ENCODE measurements at regions not wholly inside any gene's neighbourhood (a gene's known extent, or its start where the extent isn't known, plus 50 kb on each side); places are given as distances from the start of the nearest gene placed in this dataset.
"Not testable (repeated sequence)": the region's sequence is repeated elsewhere in the genome, so short reads cannot be mapped to it uniquely, and the experiment has no call there.

DNA sequence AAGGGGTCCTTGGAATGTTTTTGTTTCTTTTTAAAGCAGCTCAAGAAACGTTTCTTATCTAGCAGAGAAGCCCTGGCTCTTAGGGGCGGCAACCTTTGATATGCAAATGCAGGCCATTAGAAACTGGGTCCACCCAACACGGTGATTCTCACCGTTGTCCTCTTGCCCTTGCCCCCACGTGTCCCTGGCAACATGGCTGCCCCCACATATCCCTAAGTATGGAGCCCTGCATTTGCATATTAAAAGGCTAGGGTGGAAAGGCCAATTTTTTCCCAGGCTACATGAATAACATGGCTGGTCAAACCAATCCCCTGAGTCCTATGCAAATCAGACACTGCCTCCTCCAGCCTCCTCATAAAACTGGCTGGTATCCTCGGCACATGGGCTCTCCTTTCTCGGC is 230.1 kb upstream of the SPOPL start:
- no peak for DNase-seq
- no peak for ATAC-seq

DNA sequence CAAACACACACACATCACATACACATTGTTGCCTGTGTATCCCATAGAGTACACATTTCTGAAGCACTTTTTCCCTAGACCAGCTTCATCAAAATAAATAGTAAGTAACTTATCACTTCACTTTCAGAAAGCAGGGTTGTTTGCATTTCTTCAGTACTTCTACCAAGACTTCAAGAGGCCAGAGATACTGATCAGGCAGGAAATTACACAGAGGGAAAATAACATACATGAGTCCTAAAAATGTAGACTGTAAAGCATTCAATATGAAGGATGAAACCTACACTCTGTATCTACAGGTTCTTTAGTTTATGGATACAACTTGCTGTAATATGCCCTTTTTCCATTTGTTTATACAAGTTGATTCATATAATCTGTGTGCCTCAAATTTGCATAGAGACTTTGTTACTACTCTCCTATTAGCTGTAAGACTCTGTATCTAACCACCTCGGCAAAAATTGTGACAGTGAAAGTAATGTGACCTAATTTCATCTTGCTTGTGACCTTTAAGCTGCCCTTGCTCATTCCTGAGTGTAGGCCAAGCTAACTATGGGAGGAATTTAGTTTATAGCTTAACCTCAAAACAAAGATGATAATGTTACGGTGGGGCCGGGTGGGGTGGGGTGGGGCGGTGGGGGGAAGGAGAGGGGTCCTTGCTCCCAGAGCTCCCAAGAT is 228.9 kb upstream of the SPOPL start:
- ATAC-seq (peak; percentile 23), DNase-seq (no peak)

DNA sequence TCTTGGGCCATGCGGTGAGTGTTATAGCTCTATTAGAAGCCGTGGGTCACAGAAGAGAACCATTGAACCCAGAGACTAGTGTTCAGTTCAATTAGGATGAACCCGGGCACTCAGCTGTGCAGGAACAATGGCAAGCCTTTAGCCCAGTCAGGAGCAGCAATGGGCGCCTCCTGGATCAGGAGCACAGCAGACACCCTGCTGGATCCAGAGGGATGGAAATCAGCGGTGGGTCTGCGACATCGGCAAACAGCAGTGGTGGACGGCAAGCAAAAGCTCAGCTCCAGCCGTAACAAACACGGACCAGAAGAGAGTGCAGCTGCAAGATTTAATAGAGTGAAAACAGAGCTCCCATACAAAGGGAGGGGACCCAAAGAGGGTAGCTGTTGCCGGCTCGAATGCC is 228.3 kb upstream of the SPOPL start:
- not testable (repeated sequence) for DNase-seq, ATAC-seq

DNA sequence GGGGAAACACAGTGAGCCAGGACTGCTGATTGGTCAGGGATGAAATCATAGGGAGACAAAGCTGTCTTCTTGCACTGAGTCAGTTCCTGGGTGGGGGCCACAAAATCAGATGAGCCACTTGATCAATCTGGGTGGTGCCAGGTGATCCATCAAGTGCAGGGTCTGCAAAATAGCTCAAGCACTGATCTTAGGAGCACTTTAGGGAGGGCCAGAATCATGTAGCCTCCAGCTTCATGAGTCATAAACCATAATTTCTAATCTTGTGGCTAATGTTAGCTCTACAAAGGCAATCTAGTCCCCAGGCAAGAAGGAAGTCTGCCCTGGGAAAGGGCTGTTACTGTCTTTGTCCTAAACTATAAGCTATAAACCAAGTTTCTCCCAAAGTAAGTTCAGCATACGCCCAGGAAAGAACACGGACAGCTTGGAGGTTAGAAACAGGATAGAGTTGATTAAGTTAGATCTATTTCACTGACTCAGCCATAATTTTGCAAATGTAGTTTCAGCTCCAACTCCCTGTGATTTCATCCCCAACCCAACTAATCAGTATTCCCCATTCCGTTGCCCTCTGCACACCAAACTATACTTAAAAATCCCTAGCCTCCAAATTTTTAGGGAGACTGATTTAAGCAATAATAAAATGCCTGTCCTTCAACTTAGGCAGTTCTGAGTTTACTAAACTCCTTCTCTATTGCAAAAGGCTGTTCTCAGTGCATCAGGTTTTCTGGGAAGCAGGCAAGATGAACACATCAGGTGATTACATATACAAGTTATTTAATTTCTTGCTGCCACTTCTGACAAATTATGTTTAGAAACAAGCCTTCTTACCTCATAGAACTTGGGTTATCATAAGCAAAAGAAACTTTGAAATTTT is 226.9 kb upstream of the SPOPL start:
- DNase-seq = no peak

DNA sequence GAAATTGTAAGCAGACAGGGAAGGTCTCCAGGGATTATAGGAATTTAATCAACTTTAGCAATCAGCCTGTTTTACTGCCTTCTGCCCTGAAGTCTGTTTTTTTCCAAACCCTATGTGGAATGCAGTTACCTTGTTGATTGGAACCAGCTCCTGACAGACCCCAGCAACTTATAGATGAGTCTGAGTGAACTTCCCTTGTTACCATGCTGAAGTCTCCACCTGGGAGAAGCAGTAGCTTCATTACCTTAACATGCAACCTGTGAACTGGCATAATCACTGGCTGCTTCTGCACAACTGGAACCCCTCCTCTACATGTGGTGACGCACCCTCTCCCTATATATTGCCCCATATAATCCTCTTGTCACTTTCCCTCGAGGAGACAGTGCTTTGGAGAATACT is 226.3 kb upstream of the SPOPL start:
- ATAC-seq (no peak), DNase-seq (no peak)

More for the DNA sequence above, 226.9 kb upstream of the SPOPL start:
- ATAC-seq = no peak

DNA sequence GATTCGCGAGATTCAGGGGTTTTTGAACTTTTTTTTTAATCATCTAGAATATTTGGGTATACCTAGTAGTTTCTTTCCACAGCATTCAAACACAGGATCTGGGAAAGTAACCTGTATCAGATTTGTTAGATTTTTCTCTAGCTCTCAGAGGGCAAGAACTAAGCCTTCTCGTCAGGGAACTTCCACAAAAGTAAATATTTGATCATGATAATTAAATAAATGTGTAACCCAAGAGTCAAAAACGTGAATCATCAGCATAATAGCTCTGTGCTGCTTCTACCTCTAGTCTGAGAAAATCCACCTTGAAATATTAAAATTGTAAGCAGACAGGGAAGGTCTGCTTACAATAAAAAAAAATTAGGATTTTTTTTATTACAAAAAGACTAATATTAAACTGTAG is 225.7 kb upstream of the SPOPL start:
- ATAC-seq (no peak), DNase-seq (no peak)

DNA sequence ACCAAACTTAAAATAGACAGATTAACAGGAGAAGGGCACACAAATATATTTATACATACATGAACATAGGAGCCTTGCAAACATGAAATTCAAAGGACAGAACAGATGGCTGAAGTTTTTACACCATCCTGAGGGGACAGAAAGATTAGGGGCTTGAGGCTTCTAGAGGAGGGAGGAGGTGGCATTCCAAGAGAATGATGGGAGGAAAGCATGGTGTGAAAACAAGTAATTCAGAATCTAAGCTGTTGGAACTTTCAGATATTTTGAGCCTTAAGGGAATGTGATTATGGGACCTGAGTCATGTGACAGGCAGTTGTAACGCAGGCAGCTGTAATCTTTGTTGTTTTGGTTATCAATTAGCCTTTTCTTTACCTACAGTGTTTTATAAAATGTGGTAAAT is 225.2 kb upstream of the SPOPL start:
- ATAC-seq (no peak), DNase-seq (no peak)

DNA sequence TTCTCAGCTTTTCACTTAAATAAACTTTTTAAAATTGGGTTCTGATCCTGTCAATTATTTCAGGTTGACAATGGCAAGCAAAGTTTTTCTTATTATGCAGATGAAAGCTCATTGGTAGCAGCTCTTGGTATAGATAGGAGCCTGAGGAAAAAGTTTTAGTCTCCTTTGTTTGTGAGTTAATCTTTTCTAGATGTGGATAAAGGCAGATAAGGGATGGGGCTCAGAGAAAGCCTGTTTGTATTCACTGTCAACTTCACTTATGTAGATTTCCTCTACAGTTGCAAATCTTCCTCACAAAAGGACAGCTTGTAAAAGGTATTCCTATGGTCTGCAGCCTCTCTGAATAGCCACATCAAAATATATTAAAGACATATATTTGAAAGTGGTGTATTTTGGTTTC is 224.5 kb upstream of the SPOPL start:
- ATAC-seq (no peak), DNase-seq (no peak)

DNA sequence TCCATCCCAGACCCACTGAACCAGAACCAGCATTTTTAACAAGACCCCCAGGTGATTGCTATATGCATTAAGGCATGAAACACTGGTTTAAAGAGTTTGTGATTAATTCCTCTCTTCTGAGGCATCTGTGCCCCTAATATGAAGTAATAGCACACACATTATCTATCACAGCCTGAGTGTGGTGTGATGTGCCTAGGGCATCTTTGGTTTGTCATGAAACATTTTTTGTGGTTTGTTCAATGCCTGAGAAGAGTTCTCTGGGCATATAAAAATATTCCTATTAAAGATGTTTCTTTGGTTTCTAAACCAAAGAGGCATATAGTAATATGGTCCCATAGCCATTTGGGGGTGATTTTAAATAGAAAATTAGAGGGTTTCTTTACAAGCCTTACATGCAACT is 221.7 kb upstream of the SPOPL start:
- DNase-seq = no peak
- ATAC-seq = no peak

DNA sequence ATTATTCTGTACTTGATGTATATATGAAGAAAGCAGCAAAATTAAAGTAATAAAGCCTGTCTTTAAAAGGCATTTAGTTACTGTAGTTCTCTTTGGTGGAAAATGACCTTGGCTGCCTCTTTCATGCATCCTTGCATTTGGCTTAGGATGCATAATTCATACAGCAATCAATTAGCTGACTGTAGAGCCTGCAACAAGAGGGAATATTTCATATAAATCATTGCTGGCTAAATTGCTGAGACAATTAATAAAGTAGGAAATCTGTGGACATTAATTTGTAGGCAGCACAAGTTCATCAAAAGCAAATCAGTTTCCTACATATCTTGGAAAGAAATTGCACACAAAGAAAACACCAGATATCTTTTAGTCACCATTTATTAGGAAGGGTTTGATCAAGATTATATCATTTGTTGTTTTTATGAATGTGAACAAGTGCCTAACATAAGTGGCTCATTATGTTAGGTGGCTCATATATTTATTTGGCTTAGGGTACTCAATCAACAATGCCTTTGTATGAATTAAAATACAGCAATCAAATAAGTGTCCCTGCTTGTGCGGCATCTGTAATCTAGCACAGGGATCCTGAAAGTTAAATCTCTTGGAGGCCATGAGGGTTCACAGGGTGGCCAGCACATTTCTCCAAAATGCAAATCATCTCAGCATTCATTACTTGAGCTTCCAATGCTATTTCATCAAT is 220.4 kb upstream of the SPOPL start:
- no peak for ATAC-seq
- no peak for DNase-seq

DNA sequence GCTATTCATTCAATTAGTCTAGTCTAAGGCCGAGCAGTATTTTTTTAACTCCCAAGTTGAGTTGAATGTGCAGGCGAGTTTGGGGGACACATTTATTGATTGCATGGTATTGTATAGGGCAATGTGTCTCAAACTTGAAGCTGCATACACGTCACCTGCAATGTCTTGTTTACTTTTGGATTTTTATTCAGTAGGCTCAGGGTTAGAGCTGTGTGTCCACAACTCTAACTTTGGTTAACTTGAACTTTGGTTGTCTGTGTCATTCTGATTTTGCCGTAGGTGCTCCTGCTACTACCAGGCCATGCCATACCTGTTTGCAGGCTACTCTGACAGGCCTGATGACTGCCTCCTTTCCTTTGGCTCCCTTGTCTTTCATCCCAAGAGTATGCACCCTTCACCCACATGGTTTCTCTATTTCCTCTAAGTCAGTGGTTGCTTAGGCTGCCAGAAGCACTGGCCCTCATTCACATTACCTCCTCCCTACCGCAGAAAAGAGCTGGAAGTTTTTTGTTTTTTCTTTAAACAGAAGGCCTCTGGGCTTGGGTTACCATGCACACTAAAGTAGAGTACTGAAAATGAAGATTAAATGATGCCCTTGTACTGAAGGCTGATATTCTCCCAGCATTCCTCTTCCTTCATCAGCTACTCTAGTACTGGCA is 219.4 kb upstream of the SPOPL start:
- no peak for DNase-seq
- ATAC-seq = no peak

DNA sequence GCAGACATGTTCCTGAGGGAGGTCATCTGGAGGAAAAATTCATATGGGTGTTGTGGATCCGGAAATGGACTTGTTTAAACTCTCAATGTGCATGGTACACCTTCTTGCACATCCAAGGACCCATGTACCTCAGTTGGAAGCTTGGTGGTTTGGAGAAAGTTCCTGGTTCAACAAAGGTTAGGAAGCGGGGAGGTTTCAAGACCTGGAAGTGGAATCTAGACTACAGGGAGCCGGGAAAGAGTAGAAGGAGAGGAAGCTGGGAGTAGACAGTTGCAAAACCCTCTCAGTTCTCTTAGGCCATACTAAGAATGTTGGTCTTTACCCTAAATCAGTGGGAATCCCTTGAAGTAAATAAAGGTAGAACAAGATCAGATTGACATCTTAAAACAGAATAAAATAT is 209.8 kb upstream of the SPOPL start:
- ATAC-seq (no peak), DNase-seq (no peak)

DNA sequence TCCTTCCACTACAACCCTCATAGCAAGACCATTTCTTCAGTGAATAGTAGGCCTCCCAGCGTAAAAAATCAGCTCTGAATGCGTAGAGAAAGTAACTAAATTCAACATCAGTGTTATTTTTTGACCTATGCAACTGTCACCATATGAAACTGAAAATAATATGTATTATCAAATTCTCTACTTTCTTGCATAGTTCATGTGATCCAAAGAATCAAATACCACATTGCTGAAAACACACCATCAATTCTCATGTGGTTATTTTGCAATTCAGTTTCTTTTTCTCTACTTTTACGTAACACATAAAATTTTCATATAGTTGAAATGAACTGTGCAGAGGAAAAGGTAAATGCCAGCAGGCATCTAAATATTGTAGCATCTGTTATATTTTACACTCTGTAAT is 208.5 kb upstream of the SPOPL start:
- no peak for ATAC-seq
- no peak for DNase-seq

DNA sequence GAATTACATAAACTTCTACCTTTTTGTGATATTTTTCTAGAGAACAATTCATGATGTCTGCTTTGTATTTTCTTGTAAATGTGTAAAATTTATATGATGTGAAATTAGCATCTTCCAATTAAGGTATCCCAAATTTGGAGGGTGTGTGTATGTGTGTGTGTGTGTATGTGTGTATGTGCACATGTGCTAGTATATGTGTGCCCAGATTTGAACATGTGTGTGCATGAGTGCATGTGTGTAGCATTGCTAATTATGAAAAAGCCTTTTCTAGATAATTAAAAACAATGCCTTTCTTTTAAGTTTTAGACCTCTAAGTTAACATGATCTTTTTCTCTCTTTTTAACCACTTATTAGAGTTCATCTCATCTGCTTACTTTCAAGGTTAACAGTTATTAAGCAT is 208.0 kb upstream of the SPOPL start:
- DNase-seq = no peak
- ATAC-seq = no peak

DNA sequence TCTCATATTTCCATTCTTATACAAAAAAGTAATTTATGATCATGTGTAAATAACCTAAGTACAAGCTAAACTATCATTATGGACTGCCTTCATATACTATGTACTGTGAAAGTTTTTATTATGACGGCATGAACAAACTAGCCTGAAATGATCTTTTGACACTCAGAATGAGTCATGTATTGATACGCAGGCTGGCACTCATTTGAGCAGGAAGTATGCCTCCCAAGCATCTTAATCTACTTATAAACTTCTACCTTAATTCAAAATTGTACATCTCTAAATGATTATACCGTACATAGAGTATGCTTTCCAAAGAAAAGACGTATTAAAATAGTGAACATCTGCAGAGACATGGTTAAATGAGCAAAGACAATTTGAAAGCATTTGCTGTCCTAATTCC is 207.1 kb upstream of the SPOPL start:
- DNase-seq (no peak), ATAC-seq (no peak)

DNA sequence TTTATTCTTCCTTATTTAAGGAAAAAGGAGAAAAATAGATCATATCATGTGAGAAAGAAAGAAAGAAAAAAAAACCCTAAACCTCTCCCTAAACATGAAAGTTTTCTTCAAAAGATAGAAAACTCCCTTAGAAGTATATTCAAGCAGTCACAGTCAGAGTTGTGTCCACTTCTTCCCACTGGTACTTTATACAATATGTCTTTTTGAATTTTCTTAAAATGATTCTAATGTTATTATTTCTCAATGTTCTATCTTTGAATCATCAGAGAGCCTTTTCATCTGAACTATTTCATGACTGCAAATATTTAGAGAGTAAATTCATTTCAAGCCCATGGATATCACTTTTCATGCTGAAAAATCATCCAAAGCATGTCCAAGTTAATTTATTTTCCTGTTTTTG is 205.2 kb upstream of the SPOPL start:
- DNase-seq = no peak

DNA sequence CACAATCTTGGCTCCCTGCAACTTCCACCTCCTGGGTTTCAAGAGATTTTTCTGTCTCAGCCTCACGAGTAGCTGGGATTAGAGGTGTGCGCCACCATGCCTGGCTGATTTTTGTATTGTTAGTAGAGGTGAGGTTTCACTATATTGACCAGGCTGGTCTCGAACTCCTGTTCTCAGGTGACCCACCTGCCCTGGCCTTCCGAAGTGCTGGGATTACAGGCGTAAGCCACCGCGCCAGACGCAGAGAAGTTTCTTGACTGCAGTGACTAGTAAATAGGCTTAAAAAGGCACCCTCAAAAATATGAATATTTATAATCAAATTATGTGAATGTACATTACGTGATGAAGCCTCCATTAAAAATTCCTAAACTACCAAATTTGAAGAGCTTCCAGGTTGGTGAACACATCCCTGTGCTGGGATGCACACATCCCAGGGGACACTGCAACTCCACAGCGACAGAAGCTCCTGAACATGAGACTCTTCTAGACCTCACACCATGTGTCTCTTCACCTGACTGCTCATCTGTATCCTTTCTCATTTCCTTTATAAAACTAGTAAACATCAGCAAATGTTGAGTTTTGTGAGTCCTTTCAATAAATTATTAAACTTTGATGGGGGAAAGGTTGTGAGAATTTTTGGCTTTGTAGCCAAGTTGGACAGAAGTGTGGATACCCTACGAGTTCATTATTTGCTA is 203.3 kb upstream of the SPOPL start:
- DNase-seq = no peak
- no peak for ATAC-seq

More for the DNA sequence above, 205.2 kb upstream of the SPOPL start:
- no peak for ATAC-seq

DNA sequence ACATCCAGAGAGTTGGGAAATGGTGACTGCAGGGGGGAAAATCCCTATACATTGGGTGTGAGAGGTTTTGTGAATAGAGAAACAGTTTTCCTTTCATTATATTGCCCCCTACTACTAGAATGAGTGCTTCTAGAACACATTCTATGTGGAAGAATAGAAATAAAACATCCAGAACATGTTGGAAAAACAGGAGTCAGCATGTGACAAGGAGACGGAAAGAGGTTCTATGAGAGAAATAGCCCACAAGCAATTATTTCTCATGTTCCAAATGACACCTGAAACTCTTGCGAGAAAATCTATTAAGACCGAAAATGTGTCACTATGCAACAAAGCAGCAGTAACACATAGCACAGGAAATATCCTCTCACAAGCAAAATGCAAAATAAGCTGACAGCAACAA is 202.7 kb upstream of the SPOPL start:
- no peak for DNase-seq
- no peak for ATAC-seq

DNA sequence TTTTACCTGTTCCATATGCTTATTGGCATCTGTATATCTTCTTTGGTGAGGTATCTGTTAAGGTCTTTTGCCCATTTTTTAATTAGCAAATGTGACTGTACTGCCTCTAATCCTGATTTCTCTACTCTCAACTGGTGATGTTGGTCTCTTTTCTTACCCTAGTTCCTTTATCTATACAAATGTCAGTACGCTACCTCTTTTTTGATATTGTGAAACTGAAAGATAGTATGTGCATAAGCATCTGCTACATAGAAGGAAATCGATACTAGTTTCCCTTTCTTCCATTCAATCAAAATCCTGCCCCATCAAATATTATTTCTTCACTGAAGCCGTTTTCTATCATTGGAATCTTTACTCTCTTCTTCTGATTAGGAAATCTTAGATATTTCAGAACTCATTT is 194.9 kb upstream of the SPOPL start:
- DNase-seq = no peak
- ATAC-seq = no peak

DNA sequence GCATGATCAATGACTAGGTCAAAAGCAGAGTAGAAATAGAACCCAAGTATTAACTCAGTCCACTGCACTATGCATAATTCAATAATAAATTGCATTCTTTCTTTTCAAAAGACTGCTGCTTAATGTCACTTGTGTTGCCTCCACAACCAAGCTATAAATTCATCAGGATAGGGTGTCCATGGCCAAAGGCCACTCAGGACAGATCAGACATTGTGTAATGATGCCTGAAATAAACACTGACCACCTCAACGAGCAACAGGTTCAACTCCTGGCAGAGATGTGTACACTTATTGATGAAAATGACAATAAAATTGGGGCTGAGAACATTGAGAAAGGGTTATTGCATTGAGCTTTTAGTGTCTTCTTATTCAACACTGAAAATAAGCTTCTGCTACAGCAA is 194.5 kb upstream of the SPOPL start:
- DNase-seq (no peak), ATAC-seq (no peak)

DNA sequence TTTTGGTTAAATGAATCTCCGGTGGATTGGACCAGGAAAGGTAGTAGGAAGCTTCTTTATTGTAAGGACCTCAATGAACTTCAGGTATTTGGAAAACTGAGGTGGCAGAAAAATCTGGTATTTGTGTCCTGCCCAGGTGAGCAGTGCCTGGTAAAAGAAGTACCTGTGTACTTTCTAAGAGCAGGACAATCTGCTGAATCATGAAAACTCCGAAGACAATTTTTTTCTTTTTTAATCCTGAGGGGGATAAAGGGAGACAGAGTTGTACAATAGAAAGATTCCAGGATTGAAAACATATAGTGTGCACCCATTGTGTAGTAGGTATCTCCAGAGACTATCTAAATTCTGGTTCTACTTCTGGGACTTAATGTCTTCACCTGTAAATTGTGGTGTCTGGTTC is 191.8 kb upstream of the SPOPL start:
- ATAC-seq (no peak), DNase-seq (no peak)

DNA sequence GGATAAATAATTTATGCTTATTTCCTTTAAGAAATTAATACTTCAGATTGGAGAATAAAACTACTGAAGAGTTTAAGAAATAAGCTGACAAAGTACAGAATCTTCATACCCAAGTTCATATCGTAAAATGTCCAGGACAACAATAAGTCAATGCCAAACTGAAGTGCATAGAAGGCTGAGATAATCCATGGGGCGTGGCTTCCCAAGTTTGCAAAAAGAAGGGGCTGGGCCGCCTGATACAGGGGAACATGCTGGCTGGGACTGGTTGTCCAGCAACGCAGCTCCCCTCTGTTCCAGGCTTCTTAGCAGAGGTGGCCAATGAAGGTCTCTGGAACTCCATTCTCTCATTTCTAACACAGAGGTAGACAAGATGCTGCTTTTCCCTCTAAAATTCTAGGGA is 189.5 kb upstream of the SPOPL start:
- no peak for DNase-seq

More for the DNA sequence above, 189.5 kb upstream of the SPOPL start:
- no peak for ATAC-seq
